RPMI8226 (cell line): ENCODE measurements at regions not wholly inside any gene's neighbourhood (a gene's known extent, or its start where the extent isn't known, plus 50 kb on each side); places are given as distances from the start of the nearest gene placed in this dataset.
A peak's percentile ranks its signal among the peaks of the same experiment; 100 is the strongest.

Experiments used
- DNase-seq: peaks from one replicate; pipeline ENCODE4 v3.0.0-alpha.2; 2015

DNA sequence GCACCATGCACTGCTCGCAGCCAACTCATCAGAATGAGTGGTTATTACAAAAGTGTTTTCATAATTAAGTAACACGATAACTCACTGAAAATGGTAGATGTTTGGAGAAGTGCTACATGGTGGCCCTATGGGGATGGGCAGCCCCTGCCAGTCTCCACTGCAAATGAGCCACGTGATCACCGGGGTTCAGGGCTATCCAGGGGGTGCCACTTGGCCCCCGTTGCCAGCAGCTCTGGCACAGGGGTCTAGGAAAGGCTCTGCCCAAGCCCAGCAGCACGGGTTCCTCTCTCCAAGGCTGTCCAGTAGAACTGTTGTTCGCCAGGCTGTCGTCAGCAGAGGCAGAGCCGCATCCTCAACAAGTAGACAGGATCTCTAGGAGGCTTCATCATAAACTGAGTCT lies 382.1 kb upstream of the B3GAT1 start:
- no peak for DNase-seq

DNA sequence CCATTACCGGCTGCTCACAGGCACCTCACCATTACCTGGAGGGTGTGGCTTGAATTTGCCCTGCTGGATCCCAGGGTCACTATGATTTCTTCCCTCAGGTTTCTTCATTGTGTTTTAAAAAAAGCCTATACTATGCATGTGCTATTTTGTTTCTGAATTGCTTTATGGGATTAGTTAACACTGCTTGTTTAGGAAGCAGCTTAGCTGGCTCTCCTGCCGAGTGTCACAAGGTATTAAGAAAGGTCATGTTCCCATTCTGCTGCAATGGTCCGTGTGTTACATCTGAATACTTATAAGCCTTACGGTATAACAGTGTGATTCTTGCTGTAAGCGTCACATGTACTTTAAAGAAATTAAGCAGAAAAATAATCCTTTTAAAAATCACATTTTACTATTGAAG lies 380.6 kb upstream of the B3GAT1 start:
- DNase-seq, result no peak

DNA sequence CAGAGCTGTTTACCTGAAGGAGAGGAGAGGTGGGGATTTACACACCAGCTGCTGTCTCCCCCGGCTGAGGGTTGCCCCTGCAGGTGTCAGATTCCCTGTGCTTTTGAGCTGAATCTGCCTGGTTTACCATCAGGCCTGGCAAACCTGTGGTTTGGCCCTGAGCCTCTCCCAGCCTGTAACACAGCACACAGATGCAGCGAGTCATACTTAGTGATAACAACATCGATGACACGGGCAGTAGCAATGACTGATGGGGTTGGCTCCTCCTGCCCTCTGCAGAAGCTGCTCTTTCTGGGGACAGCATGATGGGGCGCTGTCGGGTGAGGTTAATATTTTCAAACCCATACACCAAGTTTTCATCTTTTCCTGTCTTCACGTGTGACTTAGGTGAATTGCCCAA lies 380.0 kb upstream of the B3GAT1 start:
- DNase-seq, result no peak

DNA sequence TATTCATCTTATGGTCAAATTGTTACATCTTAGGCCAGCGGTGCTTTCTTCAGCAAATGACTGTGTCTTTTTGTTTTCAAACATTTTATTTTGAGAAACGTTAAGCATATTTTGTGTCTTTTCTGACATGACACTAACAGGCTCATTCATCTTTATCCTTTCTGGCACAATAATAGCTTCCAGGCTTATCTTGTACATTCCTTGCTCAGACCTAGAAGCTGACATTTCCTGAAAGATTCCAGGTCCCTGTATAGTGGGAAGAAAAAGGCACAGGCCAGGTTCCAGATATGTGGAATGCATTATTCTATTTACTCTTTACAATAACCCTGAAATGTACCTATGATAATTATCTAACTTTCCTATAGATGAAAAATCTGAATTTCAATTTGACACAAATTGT lies 379.1 kb upstream of the B3GAT1 start:
- no peak for DNase-seq

DNA sequence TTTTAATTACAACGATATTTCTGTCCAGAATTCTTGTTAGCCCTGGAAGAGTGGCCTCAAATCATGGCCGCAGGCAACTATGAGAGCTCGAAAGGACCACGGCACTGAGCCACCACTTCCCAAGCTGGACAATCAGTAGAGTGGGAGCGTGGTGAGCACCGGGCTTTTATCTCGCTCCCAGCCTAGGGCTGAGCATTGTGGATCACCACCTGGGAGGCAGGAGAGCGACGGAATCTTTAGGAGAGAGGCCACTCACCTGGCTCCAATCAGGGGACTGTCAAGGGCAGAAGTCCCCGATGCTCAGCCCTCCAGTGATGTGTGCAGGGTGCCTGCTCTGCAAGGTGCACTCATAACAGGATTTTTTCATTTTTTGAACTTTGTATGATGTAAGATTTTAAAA lies 377.1 kb upstream of the B3GAT1 start:
- no peak for DNase-seq

DNA sequence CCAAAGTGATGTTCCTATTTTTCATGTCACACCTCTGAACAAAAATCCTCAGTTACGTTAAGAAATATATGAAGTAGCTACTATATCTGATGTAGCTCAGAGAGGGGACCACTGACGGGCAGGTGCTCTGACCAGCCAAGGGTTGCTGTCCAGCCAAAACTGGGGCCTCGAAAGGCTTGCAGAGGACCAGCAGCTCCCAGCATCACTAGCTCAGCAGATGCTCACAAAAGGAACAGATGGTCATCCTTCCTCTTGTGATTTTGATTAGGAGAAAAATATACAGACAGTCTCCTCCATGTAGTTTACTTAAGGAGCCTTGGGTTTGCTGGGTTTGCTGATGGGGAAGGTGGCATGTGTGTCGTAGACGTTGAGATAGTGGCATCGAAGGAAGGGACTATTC lies 374.6 kb upstream of the B3GAT1 start:
- no peak for DNase-seq

DNA sequence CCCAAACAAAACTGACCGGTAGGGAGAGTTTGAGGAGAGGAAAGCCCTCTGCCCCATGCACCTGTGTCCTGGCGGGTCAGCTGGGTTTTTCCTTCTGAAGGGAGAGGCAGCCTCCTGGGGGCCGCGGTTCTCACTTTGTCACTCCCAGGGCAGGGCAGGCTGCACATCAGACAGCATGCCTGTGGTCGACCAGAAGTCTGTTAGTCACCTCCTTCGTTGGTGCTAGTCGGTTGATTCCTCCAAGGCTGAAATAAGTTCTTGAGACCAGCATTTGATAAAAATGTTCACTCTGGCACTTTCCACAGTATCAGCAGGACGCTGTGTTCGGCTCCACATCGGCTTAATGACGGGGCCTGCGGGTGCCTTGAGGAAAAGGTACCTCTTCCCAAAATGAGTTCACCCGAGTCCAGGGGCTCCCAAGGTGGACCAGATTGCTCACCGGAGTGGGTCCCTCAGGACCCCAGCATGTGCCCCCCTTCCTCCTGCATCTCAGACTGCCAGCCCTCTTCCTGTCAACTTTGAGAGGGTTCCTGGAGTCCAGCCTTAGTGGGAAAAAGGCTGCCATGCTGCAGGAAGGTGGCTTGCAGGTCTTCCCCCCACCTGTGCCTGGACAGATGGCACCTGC lies 373.7 kb upstream of the B3GAT1 start:
- no peak for DNase-seq

DNA sequence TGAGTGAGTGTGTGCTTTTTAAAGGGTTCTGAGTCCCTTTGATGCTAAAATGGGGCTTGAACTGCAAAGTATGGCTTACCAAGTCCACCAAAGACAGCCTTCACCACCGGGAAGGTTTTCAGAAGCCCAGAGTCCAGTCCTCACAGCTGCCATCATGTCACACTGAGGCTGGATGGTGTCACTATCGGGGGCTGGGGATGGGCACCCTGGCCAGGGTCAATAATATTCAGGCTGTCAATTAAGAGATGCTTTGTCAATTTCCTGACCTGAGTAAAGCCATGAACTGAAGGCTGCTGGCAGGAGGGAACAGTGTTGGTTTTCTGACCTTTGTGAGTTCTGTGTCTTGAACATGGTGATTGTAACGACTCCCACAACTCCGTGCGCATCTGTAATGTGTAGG lies 373.0 kb upstream of the B3GAT1 start:
- no peak for DNase-seq

DNA sequence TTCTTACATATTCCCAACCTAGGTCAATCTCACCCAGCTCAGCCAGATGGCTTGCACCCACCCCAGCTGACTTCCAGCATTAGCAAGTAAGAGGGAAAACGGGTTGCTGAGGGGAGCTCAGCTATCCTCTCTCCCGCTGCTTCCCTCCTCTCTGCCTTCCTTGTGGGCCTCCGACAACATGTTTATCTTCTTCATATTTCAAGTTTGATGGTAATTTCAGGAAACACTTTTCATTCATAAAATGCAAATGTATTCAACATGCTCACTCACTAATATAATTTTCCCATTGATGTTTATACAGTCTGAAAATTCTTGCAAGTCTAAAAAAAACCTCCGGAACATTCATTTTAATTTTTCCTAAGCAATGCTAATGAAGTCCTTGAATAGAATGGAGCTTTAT lies 372.5 kb upstream of the B3GAT1 start:
- DNase-seq, result no peak

DNA sequence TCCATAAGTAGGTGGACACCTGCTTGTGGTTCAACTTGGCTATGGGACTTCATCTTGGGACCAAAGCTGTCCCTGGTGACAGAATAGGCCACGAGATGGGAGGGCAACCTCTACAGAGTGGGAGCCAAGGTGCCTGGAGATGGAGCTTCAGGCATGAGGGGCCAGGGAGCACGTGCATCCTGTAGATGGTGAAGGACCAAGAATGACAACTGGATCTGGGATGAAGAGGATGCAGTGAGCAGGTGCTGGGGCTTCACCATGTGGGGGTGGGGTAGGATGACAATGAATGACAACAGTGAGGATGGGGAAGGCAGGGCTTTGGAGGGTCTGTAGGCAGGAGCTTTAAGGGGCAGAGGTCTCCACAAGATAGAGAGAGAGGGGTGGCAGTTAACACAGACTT lies 372.0 kb upstream of the B3GAT1 start:
- DNase-seq, result no peak

DNA sequence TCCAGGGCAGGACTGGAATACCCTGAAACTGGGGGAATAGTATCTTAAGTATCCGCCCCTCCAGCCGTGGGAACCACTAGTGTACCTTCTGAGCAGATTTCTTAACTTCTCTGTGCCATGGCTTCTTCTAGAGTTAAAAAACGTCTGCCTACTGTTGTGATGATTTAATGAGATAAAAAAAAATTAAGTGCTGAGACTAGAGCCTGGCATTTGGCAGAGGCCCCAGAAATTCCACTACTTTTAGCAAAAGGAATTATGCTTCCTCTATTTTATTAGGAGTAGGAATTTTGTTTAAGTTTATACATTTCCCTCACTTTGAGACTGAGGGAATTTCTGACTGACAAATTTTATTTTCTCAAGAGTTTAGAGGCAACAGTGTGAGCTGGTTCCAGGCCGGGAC lies 371.2 kb upstream of the B3GAT1 start:
- no peak for DNase-seq

DNA sequence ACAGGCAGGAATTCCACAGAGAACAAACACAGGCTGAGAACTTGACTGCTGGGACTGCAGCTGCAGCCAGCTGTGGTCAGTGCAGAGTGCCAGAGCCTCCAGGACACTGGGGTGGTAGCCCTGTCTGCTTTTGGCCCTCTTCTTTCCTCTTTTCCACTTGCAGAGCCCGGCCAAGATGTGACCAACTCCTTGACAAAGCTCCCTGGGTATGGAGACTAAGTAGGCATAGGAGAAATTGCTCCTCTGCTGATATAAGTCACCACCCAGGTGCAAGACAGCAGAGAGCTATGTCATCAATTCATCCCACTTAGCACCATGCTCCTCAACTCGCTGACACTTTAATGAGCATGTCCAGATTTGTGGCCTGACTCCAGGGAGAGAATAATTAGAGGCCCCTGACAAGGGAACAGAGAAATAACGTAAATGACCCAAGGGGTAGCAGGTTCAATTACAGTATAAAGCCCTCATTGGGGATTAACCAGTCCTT lies 369.4 kb upstream of the B3GAT1 start:
- no peak for DNase-seq

DNA sequence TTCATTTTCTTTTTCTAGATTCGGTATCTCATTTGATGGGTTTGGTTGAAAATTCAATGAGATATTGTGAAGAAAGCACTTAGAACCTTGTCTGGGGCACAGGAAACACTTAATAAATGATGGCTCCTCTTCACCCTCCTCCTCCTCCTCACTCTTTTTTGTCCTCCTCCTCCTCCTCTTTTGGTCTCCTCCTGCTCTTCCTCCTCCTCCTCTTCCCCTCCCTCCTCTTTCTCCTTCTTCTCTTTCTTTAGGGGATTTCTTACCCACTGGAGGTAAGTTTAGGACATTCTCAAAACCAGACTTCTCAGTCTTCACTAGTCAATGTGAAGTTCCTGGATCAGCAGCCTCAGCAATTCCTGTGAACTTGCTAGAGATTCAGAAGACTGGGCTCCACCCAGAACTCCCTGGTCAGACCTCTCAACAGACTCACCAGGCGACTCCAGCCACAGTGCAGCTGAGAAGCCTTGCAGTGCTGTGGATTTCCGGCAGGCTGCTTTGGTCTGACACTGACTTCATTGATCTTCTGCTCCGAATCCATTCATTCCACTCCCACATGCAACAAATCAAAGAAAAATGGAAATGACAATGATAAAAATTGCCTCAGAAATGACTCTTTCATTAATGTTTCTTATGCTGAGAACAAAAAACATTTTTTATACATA lies 368.6 kb upstream of the B3GAT1 start:
- no peak for DNase-seq

DNA sequence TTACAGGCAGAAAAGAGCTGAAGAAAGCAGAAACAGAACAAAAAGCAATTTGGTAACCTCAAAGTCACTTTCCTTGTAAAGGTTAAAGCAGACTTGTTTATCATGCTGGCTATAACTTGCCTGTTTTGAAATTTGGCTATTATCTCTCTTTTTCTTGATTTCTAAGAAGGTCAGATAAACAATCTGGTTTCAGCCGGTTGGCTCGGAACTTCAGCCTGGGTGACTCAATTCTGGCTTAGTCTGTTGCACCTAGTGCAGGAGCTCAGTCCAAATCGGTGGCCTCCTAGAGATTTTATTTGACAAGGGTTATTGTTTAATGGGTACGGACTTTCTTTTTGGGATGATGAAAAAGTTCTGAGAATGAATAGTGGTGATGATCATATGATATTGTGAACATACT lies 367.1 kb upstream of the B3GAT1 start:
- no peak for DNase-seq

DNA sequence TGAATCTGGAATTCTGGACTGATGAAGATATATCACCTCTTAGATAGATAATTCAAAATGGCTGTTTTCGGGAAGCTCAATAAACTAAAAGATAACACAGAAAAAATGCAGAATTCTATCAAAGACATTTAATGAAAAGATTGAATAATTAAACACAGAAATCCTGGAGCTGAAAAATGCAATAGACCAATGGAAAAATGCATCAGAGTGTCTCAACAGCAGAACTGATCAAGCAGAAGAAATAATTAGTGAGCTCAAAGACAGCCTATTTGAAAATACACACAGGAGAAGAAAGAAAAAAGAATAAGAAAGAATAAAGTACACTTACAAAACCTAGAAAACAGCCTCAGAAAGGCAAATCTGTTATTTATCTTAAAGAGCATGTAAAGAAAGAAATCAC lies 356.4 kb upstream of the B3GAT1 start:
- DNase-seq, result no peak

DNA sequence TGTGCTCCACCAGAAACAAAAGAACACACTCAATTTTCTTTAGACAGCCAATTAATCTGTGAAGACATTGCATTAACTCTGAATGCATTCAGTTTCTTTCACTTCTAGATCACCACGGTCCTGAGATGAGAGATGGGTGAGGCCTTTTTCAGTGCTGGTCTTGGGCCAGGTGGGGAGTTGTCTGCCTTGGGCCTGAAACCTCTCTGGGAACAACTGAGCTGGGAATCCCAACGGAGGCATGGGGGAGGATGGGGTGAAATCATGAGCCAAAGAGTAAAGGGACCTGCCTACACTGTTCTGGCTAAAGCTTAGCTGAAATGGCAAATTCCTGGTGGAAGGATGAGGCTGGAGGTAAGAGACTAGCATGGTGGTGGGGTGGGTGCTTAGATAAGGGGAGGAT lies 353.5 kb upstream of the B3GAT1 start:
- DNase-seq, result no peak

DNA sequence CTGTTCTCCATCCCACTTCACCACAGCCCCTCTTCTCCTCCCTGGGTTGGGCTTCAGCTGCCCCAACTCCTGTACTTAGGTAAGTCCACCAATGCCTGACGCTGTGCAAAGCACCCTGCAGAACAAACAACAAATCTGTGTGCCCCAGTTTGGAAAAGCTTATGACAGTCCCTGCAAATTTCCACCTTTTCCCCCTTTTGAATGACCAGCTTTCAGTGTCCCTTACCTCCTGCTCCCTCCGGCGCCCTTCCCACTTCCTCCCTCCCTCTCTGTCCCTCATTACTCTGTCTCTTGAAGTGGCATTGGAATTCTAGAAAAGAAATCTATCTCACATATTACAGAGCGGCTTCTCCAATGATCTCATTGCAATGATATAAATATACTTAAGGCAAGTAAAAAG lies 352.9 kb upstream of the B3GAT1 start:
- DNase-seq, result no peak

DNA sequence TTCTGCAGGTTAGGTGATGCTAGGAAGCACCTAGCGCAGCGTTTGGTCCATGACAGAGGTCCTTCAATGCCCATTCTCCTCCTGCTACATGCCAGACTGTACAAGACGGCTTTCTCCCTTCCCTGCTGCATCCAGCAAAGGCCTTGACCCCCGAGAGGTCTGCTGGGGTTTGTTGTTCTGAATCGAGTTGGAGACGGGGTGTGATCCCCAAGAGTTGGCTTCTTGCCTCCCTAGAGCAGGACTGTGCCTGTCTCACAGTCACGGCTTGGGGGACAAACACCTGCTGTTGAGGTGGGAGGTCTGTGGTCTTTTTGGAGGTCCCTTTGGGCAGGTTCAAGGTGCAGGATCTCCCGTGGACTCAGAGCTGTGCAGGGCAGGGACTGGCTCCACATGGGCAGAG lies 352.3 kb upstream of the B3GAT1 start:
- no peak for DNase-seq

DNA sequence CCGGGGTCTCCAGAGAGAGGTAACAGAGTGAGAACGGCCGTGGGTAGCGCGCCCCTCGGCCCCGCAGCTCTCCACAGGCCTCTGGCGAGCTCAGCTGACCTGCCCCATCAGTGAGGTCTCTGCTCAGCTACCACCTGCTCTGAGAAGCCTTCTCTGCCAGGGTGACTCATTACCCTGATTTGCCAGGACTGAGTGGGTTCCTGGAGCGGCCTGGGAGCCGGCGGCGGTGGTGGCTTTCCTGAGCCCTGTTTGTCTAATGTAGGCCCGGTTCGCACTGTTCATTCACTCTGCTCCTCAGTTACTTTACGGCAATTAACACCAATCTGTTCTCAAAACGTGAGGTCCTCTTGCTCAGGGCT lies 351.0 kb upstream of the B3GAT1 start:
- DNase-seq, result peak; percentile 3

DNA sequence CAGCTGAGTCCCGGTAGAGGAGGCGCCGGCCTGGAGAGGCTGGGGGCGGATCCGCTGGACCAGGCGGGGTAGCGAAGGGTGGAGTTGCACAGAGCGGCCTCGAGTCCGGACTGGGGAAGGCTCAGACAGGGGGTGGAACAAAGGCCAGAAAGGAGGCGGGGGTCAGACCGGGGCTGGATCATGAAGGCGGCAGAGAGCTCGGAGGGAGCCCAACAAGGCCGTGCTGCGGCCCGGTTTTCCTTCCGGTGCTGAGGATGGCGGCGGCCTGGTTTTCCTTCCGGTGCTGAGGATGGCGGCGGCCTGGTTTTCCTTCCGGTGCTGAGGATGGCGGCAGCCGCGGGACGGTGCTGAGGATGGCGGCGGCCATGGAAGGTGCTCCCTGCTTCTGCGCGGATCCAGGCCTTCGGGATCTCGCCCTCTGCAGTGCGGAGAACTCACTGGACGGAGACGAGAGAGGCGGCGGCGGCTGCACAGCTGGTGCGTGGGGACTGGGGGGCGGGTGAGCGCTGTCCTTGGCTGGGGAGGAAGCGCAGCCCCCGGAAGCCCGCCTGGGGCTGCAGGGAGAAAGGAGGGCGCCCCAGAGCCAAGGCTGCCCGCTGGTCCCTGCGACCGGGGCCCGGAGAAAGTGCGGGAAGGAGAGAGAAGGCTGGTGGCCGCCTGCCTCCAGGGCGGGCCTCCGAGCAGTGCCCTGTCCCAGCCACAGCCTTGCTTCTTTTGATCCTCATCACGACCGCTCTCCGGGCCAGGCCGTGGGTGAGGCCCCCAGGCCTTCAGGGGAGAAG lies 350.4 kb upstream of the B3GAT1 start:
- peak; percentile 14 for DNase-seq

DNA sequence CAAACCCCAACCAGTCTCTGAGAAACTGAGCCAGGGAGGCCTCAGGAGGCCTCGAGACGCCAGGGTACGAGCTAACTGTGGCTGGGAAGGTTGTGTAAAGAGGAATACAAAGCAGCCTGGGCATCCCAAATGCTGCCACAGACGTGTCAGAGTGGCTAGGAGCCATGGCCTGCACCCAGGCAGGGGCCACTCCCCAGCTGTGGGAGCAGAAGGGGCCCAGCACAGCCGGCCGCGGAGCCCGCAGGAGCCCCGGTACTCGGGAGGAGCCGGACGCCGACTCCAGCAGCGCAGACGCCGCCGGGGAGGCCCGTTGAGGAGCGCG lies 349.8 kb upstream of the B3GAT1 start:
- no peak for DNase-seq

DNA sequence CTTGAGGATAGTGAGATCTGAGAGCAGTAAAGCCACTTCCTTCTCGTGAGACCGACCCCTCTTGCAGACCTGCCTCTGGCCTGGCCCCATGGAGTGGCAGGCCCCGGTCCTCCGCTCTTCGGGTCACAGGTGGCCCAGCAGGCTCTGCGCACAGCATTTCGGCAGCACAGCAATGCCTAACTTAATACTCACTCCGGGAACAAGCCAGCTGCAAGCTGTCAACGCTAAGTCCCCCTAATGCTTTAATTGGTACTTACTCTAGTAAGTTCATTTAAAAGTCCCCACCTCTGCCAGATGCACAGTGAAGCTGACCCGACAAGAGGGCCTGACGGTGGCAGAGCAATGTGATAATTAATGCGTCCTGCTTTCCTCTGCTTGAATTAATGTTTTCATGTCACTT lies 349.3 kb upstream of the B3GAT1 start:
- no peak for DNase-seq

DNA sequence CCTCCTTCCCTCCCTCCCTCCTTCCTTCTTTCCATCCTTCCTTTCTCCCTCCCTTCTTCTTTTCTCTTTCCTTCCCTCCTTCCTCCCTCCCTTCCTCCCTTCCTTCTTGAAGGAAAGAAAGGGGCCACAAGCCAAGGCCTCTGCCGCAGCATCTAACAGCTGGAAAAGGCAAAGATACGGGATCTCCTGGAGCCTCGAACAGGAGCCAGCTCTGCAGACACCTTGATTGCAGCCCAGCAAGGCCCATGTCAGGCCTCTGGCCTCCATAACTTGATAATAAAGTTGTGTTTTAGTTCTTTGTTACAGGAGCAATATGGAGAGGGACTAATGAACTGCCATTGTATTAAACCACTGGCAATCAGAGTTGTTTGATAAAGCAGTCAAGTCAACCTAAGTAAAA lies 348.9 kb upstream of the B3GAT1 start:
- DNase-seq, result no peak

DNA sequence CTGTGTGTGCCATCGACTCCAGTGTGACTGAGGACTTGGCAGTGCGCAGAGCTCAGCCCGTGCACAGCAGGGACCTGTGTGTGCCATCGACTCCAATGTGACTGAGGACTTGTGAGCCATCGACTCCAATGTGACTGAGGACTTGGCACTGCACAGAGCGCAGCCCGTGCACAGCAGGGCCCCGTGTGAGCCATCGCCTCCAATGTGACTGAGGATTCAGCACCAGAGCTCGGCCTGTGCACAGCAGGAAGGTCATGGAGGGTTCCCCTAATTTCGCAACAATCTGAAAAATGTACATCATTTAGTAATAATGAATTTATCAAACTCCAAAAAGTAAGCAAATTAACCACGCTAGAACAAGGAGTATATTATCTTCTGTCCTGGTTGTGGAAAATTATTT lies 348.3 kb upstream of the B3GAT1 start:
- DNase-seq, result no peak

DNA sequence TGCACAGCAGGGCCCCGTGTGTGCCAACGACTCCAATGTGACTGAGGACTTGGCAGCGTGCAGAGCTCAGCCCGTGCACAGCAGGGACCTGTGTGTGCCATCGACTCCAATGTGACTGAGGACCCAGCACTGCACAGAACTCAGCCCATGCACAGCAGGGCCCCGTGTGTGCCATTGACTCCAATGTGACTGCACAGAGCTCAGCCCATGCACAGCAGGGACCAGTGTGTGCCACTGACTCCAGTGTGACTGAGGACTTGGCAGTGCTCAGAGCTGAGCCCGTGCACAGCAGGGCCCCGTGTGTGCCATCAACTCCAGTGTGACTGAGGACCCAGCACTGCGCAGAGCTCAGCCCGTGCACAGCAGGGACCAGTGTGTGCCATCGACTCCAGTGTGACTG lies 347.8 kb upstream of the B3GAT1 start:
- DNase-seq, result no peak
